HG03159 (cell line): ENCODE measurements at regions not wholly inside any gene's neighbourhood (a gene's known extent, or its start where the extent isn't known, plus 50 kb on each side); places are given as distances from the start of the nearest gene placed in this dataset.
"Not testable (repeated sequence)": the region's sequence is repeated elsewhere in the genome, so short reads cannot be mapped to it uniquely, and the experiment has no call there.

Source experiments
- ATAC-seq: cut with Tn5 transposase; IDR thresholded peaks from one replicate; pipeline ENCODE4 v1.9.1; 2021; ENCODE audit warnings: mild to moderate bottlenecking, moderate library complexity; ENCODE audit not compliant: unreplicated experiment

- no peak for ATAC-seq
Observed at GRCh38 chr6:9361749-9362148, 926.4 kb upstream of the SLC35B3 start.

- ATAC-seq: no peak
Observed at GRCh38 chr6:9360881-9361280, 925.5 kb upstream of the SLC35B3 start.

GRCh38 chr6:9347608-9348007, 912.3 kb upstream of the SLC35B3 start:
- ATAC-seq: no peak

GRCh38 chr6:9346923-9347322, 911.6 kb upstream of the SLC35B3 start:
- no peak for ATAC-seq

GRCh38 chr6:9335431-9335830, 900.1 kb upstream of the SLC35B3 start:
- no peak for ATAC-seq

GRCh38 chr6:9334979-9335378, 899.6 kb upstream of the SLC35B3 start:
- ATAC-seq: no peak

- no peak for ATAC-seq
Observed at GRCh38 chr6:9332241-9332780, 897.0 kb upstream of the SLC35B3 start.

GRCh38 chr6:9316831-9317230, 881.5 kb upstream of the SLC35B3 start:
- ATAC-seq: no peak

GRCh38 chr6:9315966-9316650, 880.8 kb upstream of the SLC35B3 start:
- no peak for ATAC-seq

GRCh38 chr6:9308284-9308683, 872.9 kb upstream of the SLC35B3 start:
- ATAC-seq: no peak

GRCh38 chr6:9307786-9308185, 872.4 kb upstream of the SLC35B3 start:
- no peak for ATAC-seq

GRCh38 chr6:9307187-9307586, 871.8 kb upstream of the SLC35B3 start:
- no peak for ATAC-seq

- ATAC-seq: no peak
Observed at GRCh38 chr6:9295644-9296043, 860.3 kb upstream of the SLC35B3 start.

GRCh38 chr6:9292975-9293374, 857.6 kb upstream of the SLC35B3 start:
- no peak for ATAC-seq

- not testable (repeated sequence) for ATAC-seq
Observed at GRCh38 chr6:9290342-9290741, 855.0 kb upstream of the SLC35B3 start.

- no peak for ATAC-seq
Observed at GRCh38 chr6:9272671-9273070, 837.3 kb upstream of the SLC35B3 start.

- ATAC-seq: no peak
Observed at GRCh38 chr6:9266741-9267140, 831.4 kb upstream of the SLC35B3 start.

- ATAC-seq: no peak
Observed at GRCh38 chr6:9257215-9257614, 821.9 kb upstream of the SLC35B3 start.

GRCh38 chr6:9254251-9254650, 818.9 kb upstream of the SLC35B3 start:
- ATAC-seq: no peak

- ATAC-seq: no peak
Observed at GRCh38 chr6:9252799-9253198, 817.5 kb upstream of the SLC35B3 start.

- no peak for ATAC-seq
Observed at GRCh38 chr6:9250852-9251251, 815.5 kb upstream of the SLC35B3 start.

GRCh38 chr6:9248133-9248532, 812.8 kb upstream of the SLC35B3 start:
- ATAC-seq: no peak

- ATAC-seq: no peak
Observed at GRCh38 chr6:9240861-9241260, 805.5 kb upstream of the SLC35B3 start.
